Loucy (cell line): ENCODE measurements at regions not wholly inside any gene's neighbourhood (a gene's known extent, or its start where the extent isn't known, plus 50 kb on each side); places are given as distances from the start of the nearest gene placed in this dataset.

Source experiments
- H2AFZ ChIP-seq: fragments of 200-600 bp; sonication (generic); 2 replicates; pipeline ENCODE4 v1.6.0; 2016; ENCODE audit warnings: antibody characterized with exemption, mild to moderate bottlenecking, low read length, moderate library complexity
- H3F3A ChIP-seq: fragments of 200-600 bp; 2 replicates; pipeline ENCODE4 v1.6.0; 2016; ENCODE audit warnings: antibody characterized with exemption, low read depth, mild to moderate bottlenecking
- H3K27me3 ChIP-seq: fragments of 200-600 bp; sonication (generic); 2 replicates; pipeline ENCODE4 v1.6.1; 2014; ENCODE audit warnings: low read length, mild to moderate bottlenecking; ENCODE audit not compliant: insufficient read depth, poor library complexity, severe bottlenecking
- H3K36me3 ChIP-seq: fragments of 200-600 bp; sonication (generic); 2 replicates; pipeline ENCODE4 v1.6.1; 2016; ENCODE audit warnings: low read length; ENCODE audit not compliant: insufficient read depth
- H3K4me1 ChIP-seq: fragments of 200-600 bp; sonication (generic); 2 replicates; pipeline ENCODE4 v1.5.1; 2014; ENCODE audit warnings: low read length, mild to moderate bottlenecking; ENCODE audit not compliant: insufficient read depth, poor library complexity, severe bottlenecking
- H3K4me2 ChIP-seq: fragments of 200-600 bp; sonication (generic); 2 replicates; pipeline ENCODE4 v1.6.0; 2014; ENCODE audit warnings: antibody characterized with exemption, low read length, low read depth, mild to moderate bottlenecking; ENCODE audit not compliant: poor library complexity, severe bottlenecking
- H3K4me3 ChIP-seq: fragments of 200-600 bp; sonication (generic); 2 replicates; pipeline ENCODE4 v1.5.1; 2014; ENCODE audit warnings: low read length, mild to moderate bottlenecking, mixed read lengths; ENCODE audit not compliant: poor library complexity, severe bottlenecking
- H3K79me2 ChIP-seq: fragments of 200-600 bp; sonication (generic); 2 replicates; pipeline ENCODE4 v1.6.1; 2014; ENCODE audit warnings: low read length; ENCODE audit not compliant: insufficient read depth
- H3K9ac ChIP-seq: fragments of 200-600 bp; sonication (generic); 2 replicates; pipeline ENCODE4 v1.6.0; 2014; ENCODE audit warnings: mild to moderate bottlenecking, low read depth, low read length, moderate library complexity; ENCODE audit not compliant: poor library complexity, severe bottlenecking
- H3K9me2 ChIP-seq: fragments of 200-600 bp; sonication (generic); replicated peaks from 2 replicates; pipeline ENCODE4 v1.6.1; 2016; ENCODE audit warnings: low read depth, low read length, mixed read lengths
- H3K9me3 ChIP-seq: fragments of 200-600 bp; sonication (generic); 2 replicates; pipeline ENCODE4 v1.6.1; 2014; ENCODE audit warnings: mild to moderate bottlenecking, antibody characterized with exemption, low read length, low read depth; ENCODE audit not compliant: insufficient read depth
- H4K20me1 ChIP-seq: fragments of 200-600 bp; sonication (generic); 2 replicates; pipeline ENCODE4 v1.6.0; 2014; ENCODE audit warnings: antibody characterized with exemption, low read length, mild to moderate bottlenecking; ENCODE audit not compliant: insufficient read depth, poor library complexity, severe bottlenecking
- CTCF ChIP-seq: fragments of 200-600 bp; sonication (generic); conservative IDR thresholded peaks from 2 replicates; pipeline ENCODE4 v1.5.1; 2014; ENCODE audit warnings: mild to moderate bottlenecking, antibody characterized with exemption, low read length
- EZH2phosphoT487 ChIP-seq: fragments of 200-600 bp; IDR thresholded peaks from 2 replicates; pipeline ENCODE4 v1.6.1; 2018; ENCODE audit warnings: antibody characterized with exemption, mild to moderate bottlenecking, moderate library complexity, borderline replicate concordance

GRCh38 chr18:77714716-77715115 lies 465.1 kb downstream of the GALR1 start:
- Histone ChIP-seq H2AFZ (no peak overlapping the region), H3K9me2 (no peaks in the 10 kb centered on the region)

GRCh38 chr18:77716282-77716681 lies 466.6 kb downstream of the GALR1 start:
- H3K36me3 ChIP-seq: no peaks in the 10 kb centered on the region
- no peaks in the 10 kb centered on the region for H4K20me1 ChIP-seq
- no peak for TF ChIP-seq CTCF
- TF ChIP-seq EZH2phosphoT487: no peak
- H3K27me3 ChIP-seq: no peaks in the 10 kb centered on the region
- no peak overlapping the region for H2AFZ ChIP-seq
- H3K4me2 ChIP-seq: no peak overlapping the region
- H3F3A ChIP-seq: no peaks in the 10 kb centered on the region
- H3K4me3 ChIP-seq: no peak overlapping the region
- H3K9me3 ChIP-seq: no peaks in the 10 kb centered on the region
- H3K9ac ChIP-seq: no peak overlapping the region
- H3K9me2 ChIP-seq: no peaks in the 10 kb centered on the region
- H3K4me1 ChIP-seq: no peaks in the 10 kb centered on the region
- no peaks in the 10 kb centered on the region for H3K79me2 ChIP-seq

More at GRCh38 chr18:77714716-77715115, 465.1 kb downstream of the GALR1 start:
- no peak overlapping the region for H3K4me2 ChIP-seq
- H3K4me3 ChIP-seq: no peak overlapping the region
- no peaks in the 10 kb centered on the region for H3K36me3 ChIP-seq
- H3K4me1 ChIP-seq: no peaks in the 10 kb centered on the region
- no peaks in the 10 kb centered on the region for H3K79me2 ChIP-seq
- H3K9ac ChIP-seq: no peak overlapping the region
- no peaks in the 10 kb centered on the region for H4K20me1 ChIP-seq
- TF ChIP-seq CTCF: no peak
- TF ChIP-seq EZH2phosphoT487: no peak
- no peaks in the 10 kb centered on the region for H3K9me3 ChIP-seq
- no peaks in the 10 kb centered on the region for H3F3A ChIP-seq
- H3K27me3 ChIP-seq: no peaks in the 10 kb centered on the region

- no peaks in the 10 kb centered on the region for H3F3A ChIP-seq
- H3K4me2 ChIP-seq: no peak overlapping the region
- H3K9ac ChIP-seq: no peak overlapping the region
- H3K9me2 ChIP-seq: no peaks in the 10 kb centered on the region
- no peaks in the 10 kb centered on the region for H4K20me1 ChIP-seq
- H3K4me3 ChIP-seq: no peak overlapping the region
- peaks cover 7% of the 10 kb centered on the region for H3K4me1 ChIP-seq
- H3K9me3 ChIP-seq: no peaks in the 10 kb centered on the region
- H2AFZ ChIP-seq: no peak overlapping the region
- no peaks in the 10 kb centered on the region for H3K79me2 ChIP-seq
- no peaks in the 10 kb centered on the region for H3K36me3 ChIP-seq
- TF ChIP-seq EZH2phosphoT487 (no peak), CTCF (no peak)
- H3K27me3 ChIP-seq: no peaks in the 10 kb centered on the region
These were observed 483.8 kb downstream of the GALR1 start for GRCh38 chr18:77733292-77733903.
